GM19238 (cell line): ENCODE measurements at regions not wholly inside any gene's neighbourhood (a gene's known extent, or its start where the extent isn't known, plus 50 kb on each side); places are given as distances from the start of the nearest gene placed in this dataset.
"Not testable (repeated sequence)": the region's sequence is repeated elsewhere in the genome, so short reads cannot be mapped to it uniquely, and the experiment has no call there.

Experiments used
- DNase-seq: peaks from one replicate; pipeline ENCODE4 v3.0.0; 2011; ENCODE audit warnings: low spot score; ENCODE audit not compliant: insufficient read length

DNA sequence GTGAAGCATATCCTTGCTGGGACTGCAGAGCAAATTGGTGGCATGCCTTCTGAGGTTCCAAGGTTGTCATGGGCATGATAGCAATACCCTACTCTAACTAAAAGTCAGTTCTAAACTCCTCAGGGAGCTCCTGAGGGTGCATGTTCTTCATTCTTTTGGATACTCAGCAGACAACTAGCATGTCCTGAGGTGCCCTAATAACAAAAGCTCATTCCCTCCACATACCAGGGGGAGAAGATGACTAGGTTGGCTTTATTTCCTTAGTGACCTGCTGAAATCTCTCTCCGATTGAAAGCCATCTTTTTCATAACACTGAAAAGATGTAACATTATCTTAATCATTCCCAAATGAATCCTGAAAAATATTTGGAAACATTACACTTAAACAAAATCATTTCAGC is 188.7 kb upstream of the IGF1 start:
- DNase-seq, result no peak

DNA sequence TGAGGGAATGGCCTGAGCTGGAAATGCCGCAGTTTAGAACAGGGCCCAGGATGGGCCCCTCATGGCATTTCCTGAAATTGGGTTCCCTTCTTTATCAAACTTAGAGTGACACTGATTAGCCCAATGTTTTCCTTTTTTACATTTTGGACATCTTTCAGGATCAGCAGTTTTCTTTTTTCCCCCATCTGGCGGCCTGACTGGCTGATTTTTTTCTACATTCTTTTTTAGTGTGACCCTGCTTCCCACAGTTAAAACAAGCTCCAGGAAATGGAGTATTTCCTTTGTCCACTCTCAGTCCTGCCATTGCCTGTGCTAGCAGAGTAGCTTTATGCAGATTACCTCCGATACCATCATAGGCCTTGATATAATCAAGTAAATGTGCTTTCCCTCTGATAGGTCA is 185.8 kb upstream of the IGF1 start:
- DNase-seq, result not testable (repeated sequence)

DNA sequence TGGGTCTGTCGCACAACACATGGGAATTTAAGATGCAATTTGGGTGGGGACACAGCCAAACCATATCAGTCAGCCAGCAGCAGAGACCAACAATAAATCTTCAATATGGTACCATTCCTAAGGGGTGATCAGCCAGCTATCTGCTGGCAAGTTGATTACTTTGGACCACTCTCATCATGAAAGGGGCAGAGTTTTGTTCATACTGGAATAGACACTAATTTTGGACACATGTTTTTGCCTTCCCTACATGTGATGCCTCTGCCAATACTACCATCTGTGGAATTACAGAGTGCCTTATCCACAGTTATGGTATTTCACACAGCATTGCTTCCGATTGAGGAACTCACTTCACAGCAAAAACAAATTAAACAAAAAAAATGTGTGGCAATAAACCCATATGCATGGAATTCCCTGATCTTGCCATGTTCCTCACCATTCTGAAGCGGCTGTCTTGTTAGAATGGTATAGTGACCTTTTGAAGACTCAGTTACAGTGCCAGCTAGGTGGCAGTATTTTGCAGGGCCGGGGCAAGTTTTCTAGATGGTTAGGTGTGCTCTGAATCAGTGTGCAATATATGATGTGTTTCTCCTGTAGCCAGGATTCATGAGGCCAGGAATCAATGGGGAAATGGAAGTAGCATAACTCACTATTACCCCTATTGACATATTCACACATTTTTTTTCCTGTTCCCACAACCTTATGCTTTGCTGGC is 179.0 kb upstream of the IGF1 start:
- DNase-seq, result no peak

DNA sequence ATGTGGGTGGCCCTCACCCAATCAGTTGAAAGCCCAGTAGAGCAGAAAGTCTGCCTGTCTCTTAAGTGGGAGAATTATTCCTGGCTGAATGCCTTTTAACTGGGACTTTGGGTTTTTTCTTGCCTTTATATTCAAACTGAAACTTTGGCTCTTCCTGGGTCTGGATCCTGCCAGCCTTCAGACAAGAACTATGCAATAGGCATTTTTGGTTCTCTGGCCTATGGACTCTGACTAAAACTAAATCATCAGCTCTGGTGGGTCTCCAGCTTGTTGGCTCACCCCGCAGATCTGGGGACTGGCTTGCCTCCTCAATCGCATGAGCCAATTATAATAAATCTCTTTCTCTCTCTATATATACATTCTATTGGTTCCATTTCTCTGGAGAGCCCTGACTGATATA is 173.0 kb upstream of the IGF1 start:
- DNase-seq, result no peak

DNA sequence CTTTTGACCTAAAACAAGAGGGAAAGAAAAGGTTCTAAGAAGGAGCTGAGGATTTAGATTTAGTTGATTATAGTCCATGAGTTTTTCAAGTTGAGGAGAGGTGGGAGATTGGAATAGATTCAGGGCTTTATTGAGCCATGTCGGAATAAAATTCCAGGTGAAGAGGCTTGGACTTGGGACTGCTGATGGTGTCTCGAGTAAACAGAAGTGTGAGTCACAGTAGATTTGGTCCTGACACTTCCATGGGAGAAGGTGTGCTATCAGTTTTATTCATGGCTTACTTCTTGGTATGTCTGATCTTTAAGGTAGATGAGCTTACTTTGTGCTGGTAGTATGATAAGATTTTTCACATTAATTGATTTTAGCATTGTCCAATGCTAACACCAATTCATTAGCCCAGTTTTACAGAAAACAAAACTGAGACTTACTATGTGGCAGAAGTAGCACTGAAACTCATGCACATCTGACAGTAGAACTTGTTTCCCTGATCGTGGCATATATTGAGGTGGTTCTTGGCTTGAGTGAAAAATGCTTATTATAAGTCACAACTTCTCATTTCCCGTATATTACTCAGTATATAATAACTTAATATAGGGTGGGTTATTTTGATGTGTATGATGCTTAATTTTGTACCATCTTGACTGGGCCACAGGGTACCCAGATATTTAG is 172.4 kb upstream of the IGF1 start:
- DNase-seq, result no peak

DNA sequence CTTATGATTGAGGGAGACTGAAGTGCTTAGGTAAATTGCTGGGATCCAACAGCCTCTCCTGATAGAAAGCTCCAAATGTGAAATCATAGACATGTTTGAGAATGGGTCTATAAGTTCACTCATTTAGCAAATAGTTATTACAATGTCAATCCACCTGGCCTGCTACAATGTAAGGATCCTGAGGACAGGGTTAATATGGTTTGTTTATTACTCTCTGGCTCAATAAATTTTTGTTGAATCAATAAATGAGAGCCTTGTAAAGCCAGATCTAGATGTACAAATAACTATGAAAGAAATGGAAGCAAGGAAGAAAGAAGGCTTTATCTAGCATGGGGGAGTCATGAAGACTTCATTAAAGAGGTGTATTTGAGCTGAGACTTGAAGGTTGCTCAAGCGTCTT is 165.6 kb upstream of the IGF1 start:
- DNase-seq, result no peak

DNA sequence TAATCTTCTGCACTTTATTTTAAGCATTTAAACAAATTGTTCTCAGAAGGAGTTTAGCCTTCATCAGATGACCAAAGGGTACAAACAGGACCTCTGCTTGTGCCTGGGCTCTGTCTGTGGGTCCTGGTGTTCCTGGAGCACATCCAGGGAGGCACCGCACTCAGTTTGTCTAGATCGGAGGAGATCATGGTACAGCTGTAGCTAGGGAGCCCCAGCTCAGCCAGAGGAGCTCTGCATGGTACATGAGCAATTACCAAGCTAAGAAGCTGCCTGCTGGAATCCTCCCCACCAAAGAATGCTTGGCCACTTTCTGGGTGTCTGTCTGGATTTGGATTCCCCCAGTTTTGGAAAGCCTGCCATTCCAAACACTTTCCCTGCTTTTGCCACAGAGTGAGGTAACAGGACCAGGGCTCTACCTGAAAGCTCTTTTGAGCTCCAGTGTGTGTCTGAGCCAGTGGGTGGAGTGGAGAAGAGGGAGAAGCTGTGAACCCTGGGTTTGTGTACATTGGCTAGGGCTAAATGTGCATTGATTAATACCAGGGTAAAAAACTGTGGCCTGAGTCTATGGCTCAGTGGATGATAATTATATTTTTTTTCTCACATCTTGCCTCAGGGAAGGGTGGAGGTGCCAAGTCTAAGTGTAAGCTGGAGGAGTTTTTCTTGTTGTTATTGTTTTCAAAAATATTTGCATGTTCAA is 163.7 kb upstream of the IGF1 start:
- DNase-seq, result no peak

DNA sequence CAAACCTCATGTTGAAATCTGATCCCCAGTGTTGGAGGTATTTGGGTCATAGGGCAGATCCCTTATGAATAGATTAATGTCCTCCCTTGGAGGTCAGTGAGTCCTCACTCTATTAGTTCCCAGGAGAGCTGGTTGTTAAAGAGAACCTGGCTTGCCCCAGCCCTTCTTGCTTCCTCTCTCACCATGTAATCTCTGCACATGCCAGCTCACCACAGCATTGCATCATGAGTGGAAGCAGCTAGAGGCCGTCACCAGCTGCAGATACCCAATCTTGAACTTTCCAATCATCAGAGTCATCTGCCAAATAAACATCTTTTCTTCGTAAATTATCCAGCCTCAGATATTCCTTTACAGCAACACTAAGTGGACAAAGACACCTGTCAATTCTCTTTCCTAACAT is 161.8 kb upstream of the IGF1 start:
- no peak for DNase-seq

DNA sequence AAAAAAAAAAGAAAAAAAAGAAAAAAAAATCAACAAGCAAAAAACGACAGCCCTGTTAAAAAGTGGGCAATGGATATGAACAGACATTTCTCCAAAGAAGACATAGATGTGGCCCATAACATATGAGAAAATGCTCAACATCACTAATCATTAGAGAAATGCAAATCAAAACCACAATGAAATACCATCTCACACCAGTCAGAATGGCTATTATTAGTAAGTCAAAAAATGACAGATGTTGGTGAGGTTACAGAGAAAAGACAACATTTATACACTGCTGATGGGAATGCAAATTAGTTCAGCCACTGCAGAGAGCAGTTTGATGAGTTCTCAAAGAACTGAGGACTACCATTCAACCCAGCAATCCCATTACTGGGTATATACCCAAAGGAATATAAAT is 160.3 kb upstream of the IGF1 start:
- DNase-seq, result not testable (repeated sequence)

DNA sequence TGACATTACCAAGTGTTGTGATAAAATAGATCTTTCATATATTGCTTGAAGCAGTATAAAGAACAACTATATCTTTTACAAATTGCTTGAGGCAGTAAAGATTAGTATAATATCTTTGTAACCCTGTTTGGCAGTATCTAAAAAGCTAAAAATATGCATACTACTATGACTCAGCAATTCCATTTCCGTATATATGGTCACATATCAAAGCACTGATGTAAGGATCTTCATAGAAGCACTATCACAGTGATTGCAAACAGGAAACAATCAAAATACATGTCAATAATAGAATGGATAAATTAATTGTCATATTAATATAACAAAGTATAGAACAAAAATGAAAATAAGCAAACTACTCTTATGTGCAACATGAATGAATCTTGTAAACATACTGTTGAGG is 158.4 kb upstream of the IGF1 start:
- DNase-seq, result no peak

DNA sequence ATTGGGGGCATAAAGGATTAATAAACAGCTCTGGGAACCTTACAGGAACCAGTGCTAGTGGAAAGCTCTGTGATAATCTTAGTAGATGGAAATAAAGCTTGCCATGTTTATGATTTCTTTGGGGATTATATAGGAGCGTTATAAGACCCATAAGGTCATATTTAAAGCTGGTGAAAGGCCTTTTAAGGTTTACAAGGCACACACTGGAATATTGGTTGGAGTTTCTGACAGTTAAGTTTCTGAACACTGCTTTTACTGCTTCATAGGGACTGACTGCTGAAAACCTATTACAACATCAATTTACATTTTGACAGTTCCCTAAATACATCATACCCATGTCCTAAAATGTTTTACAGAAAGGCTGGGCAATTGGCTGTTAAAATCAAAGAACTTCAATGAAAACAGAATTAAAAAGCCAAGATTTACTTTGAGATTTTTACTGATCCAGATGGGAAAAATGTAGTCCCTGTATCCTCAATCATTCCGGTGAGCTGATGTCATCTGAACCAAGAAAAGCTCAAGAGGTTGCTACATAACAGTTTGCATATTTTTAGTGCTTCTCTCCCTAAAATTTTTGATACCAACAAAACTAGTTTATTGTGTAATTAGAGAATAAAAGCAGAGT is 153.7 kb upstream of the IGF1 start:
- DNase-seq, result no peak

DNA sequence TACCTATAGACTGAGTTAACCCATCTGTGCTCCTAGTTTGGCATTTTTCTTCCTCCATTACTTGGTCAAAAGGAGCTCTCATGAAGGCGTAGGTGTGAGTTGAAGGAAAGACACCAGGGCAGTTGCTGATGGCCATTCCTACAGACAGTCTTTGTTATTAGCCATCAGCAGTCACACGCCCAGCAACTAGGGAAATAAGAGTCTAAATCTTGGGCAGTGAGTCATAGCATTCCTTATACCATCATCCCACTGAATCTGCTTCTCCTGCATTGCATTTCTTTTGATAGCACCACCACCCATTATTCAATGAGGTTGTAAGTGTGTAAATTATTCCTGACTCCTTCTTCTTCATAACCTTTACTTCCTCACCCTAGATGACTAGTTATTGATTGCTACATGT is 150.9 kb upstream of the IGF1 start:
- no peak for DNase-seq

DNA sequence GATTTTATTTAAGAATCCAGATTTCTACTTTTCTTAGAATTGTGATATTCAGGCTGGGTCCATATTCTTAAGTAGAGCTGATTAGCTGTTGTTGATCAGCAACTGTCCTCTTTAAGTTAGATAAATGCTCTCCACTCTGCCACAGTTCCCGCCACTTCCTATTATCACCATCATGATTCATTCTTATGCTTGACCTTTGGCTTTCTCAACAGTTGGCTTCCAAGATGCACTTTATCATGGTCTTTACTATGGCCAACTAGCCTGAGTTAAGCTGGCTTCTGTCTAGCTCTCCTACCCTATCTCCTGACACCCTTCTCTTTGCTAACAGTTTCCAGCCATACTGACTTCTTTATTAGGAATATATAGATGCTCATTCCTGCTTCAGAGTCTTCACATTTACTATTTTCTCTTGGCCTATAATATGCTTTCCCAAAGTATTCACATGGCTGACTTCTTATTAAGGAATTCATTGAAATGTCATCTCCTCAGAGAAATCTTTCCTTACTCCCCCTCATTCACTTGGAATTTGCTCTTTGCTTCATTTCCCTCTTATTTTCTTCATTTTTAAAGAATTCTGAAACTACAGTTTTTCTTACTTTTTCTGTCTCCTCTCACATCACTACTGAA is 149.0 kb upstream of the IGF1 start:
- DNase-seq, result no peak

DNA sequence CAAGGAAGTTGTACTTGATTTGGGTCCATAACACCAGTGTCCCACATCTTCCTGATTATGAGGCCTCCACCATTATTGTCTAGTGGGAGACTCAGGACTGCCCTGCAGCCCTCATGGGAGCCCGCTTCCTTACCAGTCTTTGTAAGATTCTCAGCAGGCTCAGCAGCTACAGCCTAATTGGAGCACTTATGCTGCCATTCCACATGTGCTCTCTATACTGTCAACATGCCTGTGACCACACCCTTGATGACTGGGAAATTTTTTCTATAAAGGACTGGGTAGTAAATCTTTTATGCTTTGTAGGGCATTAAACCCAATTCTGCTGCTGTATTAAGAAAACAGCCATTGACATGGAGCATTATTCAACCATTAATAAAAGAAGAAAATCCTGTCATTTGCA is 145.5 kb upstream of the IGF1 start:
- no peak for DNase-seq

DNA sequence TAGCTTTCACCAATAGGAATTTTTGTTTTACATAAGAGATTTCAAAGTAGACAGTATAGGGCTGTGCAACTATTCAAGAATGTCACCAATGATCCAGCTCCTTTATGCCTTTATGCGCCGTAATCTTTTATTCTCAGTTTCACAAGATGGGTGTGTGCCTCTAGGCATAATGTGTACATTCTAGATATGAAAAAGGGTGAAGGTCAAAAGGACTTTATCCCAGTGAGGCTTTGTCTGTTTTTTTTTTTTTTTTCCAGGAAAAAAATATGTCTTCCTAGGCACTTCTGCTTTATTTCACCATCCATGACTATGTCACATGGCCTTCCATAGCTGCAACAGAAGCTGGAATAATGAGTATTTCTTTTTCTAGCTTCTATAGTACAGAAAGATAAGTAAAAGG is 142.3 kb upstream of the IGF1 start:
- DNase-seq, result no peak

DNA sequence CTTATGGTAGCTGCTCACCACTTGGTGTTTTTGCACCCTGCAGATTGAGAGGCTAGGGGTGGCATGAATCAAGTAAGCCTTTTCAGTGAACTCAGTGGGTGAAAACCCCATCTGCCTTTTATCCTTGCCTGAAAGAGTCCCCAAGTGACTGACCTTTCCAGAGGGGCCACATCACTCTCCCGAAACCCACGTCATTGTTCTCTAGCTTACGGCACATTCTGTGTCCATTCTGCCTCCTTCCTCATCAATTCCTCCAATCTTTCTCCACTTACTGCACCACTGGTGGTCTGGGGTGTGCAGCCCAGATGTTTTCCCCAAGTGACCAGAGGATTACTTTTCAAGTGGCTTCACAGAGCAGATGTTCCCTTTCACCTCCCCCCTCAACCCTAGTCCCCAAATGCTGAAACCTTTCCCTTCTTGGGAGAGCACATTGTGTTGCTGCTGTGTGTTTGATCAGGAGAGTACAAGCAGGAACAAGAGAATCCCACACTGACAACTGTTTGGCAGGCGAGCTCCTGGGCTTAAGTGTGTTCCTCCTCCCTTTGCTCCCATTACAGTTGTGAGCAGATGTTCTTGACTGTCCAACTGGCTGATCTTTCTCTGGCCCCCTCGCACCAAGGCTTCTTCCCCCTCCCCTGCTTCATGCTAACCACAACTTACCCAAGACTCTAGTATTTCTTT is 138.0 kb upstream of the IGF1 start:
- DNase-seq, result no peak

DNA sequence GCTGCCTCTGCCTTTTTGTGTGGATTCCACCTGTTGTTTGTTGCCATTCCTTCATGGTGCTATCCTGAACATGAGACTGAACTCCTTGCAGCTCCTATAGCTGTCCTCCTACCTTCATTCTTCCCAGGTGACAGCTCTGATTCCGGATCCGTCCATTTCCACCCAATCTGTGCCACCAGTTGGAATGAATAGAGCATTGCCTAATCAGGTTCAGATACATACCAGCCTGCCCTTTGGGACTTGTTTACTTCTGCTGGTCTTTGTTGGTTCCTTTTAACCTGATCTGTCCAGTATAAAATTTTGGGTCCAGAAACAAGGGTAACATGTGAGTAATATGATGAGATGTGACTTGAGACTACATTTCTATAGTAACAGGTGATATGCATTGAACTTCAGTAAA is 136.3 kb upstream of the IGF1 start:
- no peak for DNase-seq

DNA sequence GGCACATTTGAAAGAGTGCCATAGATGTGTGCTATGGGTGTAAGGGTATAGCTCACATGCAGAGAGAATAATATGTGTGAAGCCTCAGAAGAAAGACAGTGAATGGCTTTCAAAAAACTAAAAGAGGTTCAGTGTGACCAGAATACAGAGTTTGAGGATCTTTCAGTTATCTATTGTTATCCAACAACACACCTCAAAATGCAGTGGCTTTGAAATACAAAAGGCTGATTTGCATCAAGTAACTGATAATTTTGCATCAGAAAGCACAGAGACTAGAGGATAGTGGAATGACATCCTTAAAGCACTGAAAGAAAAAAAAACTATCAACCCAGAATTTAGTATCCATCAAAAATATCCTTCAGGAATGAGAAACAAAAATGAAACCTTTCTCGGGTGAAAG is 131.6 kb upstream of the IGF1 start:
- DNase-seq, result no peak

DNA sequence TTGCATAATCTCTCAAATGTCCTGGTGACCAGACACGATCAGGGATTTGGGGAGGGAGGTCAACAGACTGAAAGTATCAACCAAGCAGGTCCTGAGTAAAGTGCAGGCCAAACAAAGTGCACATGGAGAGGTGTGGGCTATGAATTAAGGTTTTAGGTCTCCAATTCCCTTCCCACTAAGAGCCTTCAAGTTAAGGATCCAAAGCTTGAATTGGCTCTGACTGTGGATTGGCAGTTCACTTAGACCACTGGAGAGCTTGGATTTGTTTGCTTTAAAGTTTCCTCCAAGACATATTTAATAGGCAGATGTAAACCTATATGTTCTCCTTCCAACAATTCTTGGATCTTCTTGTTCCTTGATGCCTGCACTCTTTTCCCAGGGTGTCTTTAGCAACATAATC is 129.6 kb upstream of the IGF1 start:
- DNase-seq, result no peak

DNA sequence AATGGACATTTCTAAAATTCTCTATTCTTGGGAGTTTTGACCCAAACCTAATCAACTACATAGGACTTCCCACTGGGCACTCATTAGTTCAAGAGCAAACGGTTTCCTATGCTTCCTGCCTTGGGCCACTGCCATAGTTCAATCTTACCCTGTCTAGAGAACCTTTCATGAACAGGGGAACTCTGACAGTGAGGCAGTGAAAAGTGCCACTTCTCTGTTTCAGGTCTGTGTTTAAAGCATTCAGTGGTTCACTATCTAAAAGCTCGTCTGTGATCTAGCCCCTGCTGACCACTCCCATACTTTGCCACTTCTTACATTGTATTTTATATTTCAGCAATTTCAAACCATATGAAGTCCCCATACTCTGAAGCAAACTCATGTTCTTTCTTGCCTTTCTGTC is 122.7 kb upstream of the IGF1 start:
- no peak for DNase-seq

DNA sequence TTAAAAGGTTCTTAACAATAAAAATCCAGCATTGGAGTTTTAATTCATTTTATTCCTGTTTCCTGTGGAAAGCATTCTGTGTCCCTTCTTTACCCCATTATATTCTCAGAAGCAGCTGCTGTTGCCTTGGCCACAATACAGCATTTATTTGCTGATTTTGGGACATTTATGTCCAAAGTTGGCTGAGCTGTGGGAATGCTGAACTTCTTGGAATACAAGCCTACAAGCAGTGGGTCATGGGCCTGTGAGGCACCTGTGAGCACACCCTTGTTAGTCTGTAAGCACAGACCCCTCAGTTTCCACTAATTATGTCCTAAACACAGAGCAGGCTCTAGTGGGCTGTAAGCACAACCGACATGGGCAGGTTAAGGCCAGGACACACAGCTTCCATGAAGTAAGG is 122.2 kb upstream of the IGF1 start:
- no peak for DNase-seq
